HG03045 (cell line): ENCODE measurements at regions not wholly inside any gene's neighbourhood (a gene's known extent, or its start where the extent isn't known, plus 50 kb on each side); places are given as distances from the start of the nearest gene placed in this dataset.

Experiments used
- ATAC-seq: cut with Tn5 transposase; IDR thresholded peaks from one replicate; pipeline ENCODE4 v1.9.1; 2021; ENCODE audit warnings: mild to moderate bottlenecking, moderate library complexity; ENCODE audit not compliant: unreplicated experiment

- ATAC-seq: no peak
Observed at GRCh38 chr13:83229574-83230305, 652.5 kb downstream of the SLITRK1 start.

GRCh38 chr13:83223546-83223945, 658.7 kb downstream of the SLITRK1 start:
- no peak for ATAC-seq

DNA sequence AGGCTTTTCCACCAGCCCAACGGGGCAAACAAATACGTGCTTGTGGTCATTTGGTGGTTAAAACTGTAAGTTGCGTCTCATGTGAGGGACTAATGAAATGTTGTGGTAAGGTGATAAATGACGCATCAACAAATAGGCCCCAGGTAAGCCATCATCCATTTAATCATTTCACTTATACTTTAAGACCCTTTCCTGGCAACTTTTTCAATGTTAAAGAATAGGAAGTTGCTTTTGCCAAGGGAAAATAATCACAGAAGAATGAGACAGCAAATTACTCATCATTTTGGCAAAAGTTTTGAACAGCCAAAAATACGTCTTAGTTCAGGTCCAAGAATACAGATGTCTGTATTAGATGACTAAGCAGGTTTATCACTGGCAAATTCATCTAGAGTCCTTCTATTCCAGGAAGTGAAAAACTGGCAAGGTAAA, 660.4 kb downstream of the SLITRK1 start:
- ATAC-seq: no peak

- ATAC-seq: no peak
Observed at GRCh38 chr13:83221256-83221655, 661.0 kb downstream of the SLITRK1 start.

- ATAC-seq: no peak
Observed at GRCh38 chr13:83220241-83220640, 662.0 kb downstream of the SLITRK1 start.

- no peak for ATAC-seq
Observed at GRCh38 chr13:83219832-83220231, 662.4 kb downstream of the SLITRK1 start.

- ATAC-seq: no peak
Observed at GRCh38 chr13:83216479-83217245, 665.6 kb downstream of the SLITRK1 start.

GRCh38 chr13:83215627-83216026, 666.6 kb downstream of the SLITRK1 start:
- no peak for ATAC-seq

DNA sequence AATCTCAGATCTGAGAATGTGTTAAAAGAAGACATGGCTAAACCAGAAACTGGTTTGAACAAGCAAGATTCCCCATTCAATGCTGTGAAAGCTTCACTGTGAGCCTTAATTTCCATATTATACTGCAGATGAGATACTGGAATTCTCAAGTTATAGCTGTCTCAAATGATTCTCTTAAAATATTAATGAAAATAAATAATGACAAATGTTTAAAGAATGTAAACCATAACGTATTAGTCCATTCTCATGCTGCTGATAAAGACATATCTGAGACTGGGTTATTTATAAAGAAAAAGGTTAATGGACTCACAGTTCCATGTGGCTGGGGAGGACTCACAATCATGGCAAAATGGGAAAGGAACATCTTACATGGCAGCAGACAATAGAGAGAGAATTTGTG, 667.8 kb downstream of the SLITRK1 start:
- no peak for ATAC-seq

DNA sequence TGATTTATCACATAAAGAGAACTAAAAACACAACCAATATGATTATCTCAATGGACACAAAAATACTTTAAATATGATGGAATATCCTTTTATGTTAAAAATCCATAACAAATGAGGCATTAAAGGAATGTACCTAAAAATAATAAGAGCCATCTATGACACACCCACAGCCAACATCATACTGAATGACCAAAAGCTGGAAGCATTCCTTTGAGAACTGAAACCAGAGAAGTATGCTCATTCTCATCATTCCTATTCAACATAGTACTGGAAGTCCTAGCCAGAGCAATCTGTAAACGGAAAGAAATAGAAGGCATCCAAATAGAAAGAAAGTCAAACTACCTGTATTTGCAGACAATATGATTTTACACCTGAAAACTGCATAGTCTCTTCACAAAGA, 671.0 kb downstream of the SLITRK1 start:
- no peak for ATAC-seq

DNA sequence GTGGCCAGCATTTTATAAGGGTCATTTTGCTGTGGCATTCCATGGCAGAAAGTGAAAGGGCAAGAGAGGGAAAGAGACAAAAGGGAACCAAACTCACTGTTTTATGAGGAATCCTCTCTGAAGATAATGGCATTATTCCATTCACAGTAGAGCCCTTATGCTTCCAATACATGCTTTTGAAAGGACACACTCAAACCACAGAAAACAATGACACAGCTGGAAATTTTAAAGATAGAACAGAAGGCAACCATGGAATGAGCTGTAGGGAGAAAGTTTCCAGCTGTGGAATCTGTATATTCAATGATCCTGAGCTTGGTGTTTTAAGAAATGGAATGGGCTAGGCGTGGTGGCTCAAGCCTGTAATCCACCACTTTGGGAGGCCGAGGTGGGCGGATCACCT, 677.4 kb downstream of the SLITRK1 start:
- no peak for ATAC-seq

DNA sequence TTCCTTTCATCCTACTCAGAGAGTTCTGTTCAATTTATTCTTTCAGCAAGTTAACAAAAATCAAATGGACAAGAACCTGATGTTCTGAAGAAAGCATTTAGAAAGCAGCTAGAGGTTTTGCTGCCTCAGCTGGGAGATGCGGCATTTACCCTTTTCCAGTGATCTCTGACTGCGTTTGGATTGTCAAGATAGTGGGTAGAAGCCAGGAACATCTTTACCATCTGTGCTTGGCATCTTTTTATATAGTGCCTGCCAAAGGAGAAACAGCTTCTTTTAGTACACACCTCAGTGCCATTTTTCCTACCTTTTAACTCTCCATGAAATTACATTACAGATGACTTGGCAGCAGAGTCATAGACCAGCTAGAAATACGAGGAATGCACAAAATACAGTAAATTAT, 680.8 kb downstream of the SLITRK1 start:
- no peak for ATAC-seq

- ATAC-seq: no peak
Observed at GRCh38 chr13:83197316-83197715, 685.0 kb downstream of the SLITRK1 start.

GRCh38 chr13:83190020-83190419, 692.3 kb downstream of the SLITRK1 start:
- no peak for ATAC-seq

DNA sequence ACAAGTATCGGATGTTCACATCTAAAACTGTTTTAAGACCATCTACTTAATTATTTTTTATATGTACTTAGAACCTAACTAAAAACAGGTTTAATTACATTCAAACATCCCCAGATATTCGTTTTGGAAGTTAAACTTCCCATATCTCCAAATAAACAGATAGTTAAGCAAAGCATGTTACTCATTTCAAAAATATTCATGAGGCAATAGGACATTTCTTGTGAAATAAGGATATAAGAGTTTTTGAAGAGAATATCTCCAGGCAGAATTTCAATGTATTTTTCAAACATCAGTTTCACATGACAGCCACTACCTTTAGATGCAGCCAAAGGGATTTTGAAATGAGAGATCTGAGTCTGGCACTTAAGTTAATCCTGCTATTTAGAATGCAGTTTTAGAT, 697.5 kb downstream of the SLITRK1 start:
- no peak for ATAC-seq

GRCh38 chr13:83184150-83184475, 698.2 kb downstream of the SLITRK1 start:
- ATAC-seq: no peak

GRCh38 chr13:83183439-83184149, 698.7 kb downstream of the SLITRK1 start:
- ATAC-seq: no peak

DNA sequence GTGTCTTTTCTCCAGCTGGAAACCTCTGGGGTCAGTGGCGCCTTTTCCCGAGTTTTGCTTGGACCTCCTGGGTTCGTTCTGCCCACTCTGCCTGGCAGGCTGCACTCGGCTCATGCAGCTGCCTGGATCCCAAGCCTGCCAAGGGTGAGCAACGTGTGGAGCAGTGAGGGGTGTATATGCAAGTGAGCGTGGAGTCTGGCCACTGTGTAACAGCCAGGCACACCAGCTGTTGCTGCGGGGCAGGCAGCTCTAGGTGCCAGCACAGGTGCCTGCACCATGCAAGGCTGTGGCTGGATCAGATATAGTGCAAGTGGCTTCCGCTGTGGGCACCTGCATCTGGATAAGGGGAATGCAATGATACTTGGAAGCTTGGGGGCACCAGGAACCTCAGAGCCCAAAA, 699.4 kb downstream of the SLITRK1 start:
- no peak for ATAC-seq

GRCh38 chr13:83178008-83178407, 704.3 kb downstream of the SLITRK1 start:
- no peak for ATAC-seq

GRCh38 chr13:83168590-83168989, 713.7 kb downstream of the SLITRK1 start:
- ATAC-seq: no peak

- ATAC-seq: no peak
Observed at GRCh38 chr13:83167203-83167602, 715.1 kb downstream of the SLITRK1 start.

DNA sequence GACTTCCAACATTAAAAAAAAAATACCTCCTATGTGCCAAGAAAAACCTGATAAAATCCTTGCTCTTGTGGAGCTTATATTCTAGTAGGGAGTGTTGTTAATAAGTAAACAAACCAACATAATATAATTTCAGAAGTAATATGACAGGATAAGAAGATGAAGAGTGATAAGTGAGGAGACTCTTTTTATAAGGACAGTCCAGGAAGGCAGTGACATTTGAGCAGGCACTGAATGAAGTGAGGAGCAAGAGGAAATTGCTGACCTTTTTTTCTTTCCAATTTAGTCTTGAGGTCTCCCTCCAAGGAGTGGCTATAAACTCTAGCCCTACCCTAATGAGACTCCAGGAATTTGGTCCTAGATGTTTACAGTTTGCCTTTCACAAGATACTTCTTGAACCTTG, 715.7 kb downstream of the SLITRK1 start:
- ATAC-seq: no peak
